Stimulated activated CD4-positive, alpha-beta T cell treated with anti-CD3 and anti-CD28 coated beads, Interleukin-1b, Interleukin-23, amount 100 ng/mL, for 24 hours (primary cell): ENCODE measurements at regions not wholly inside any gene's neighbourhood (a gene's known extent, or its start where the extent isn't known, plus 50 kb on each side); places are given as distances from the start of the nearest gene placed in this dataset.

Experiments used
- DNase-seq, 4 experiments: peaks; one replicate each; pipeline ENCODE4 v3.0.0-alpha.2; 2020; ENCODE audit warnings: low read depth in 4 of 4, low spot score in 1 of 4

GRCh38 chr5:68406767-68407241 lies 191.2 kb downstream of the PIK3R1 start:
- no peak for DNase-seq

- no peak for DNase-seq
These were observed 192.0 kb downstream of the PIK3R1 start for GRCh38 chr5:68407311-68408239.

- no peak for DNase-seq
These were observed 192.9 kb downstream of the PIK3R1 start for GRCh38 chr5:68408345-68408871.

GRCh38 chr5:68409259-68409658 lies 193.7 kb downstream of the PIK3R1 start:
- DNase-seq, result no peak

- DNase-seq, result no peak
These were observed 195.6 kb downstream of the PIK3R1 start for GRCh38 chr5:68411161-68411560.

- no peak for DNase-seq
These were observed 199.9 kb downstream of the PIK3R1 start for GRCh38 chr5:68415177-68416085.

- no peak for DNase-seq
These were observed 201.2 kb downstream of the PIK3R1 start for GRCh38 chr5:68416714-68417113.

GRCh38 chr5:68418201-68418600 lies 202.6 kb downstream of the PIK3R1 start:
- DNase-seq, result no peak

- DNase-seq, result no peak
These were observed 203.1 kb downstream of the PIK3R1 start for GRCh38 chr5:68418680-68419079.

- DNase-seq, result no peak
These were observed 203.6 kb downstream of the PIK3R1 start for GRCh38 chr5:68419081-68419636.

GRCh38 chr5:68419637-68420452 lies 204.3 kb downstream of the PIK3R1 start:
- no peak for DNase-seq

GRCh38 chr5:68420476-68421344 lies 205.2 kb downstream of the PIK3R1 start:
- no peak for DNase-seq

- no peak for DNase-seq
These were observed 206.1 kb downstream of the PIK3R1 start for GRCh38 chr5:68421485-68422220.

- DNase-seq, result no peak
These were observed 207.7 kb downstream of the PIK3R1 start for GRCh38 chr5:68423154-68423811.

GRCh38 chr5:68424799-68425537 lies 209.4 kb downstream of the PIK3R1 start:
- no peak for DNase-seq

- DNase-seq, result no peak
These were observed 211.0 kb downstream of the PIK3R1 start for GRCh38 chr5:68426586-68426985.

- DNase-seq, result no peak
These were observed 212.8 kb downstream of the PIK3R1 start for GRCh38 chr5:68428231-68428811.
